H9 (cell line): ENCODE measurements at regions not wholly inside any gene's neighbourhood (a gene's known extent, or its start where the extent isn't known, plus 50 kb on each side); places are given as distances from the start of the nearest gene placed in this dataset.

Experiments
- DNase-seq: peaks from one replicate; pipeline ENCODE4 v3.0.0-alpha.2; 2017
- H2AFZ ChIP-seq: one replicate; pipeline ENCODE4 v1.6.1; 2013; ENCODE audit warnings: mild to moderate bottlenecking, low read length, control low read depth, moderate library complexity
- H2AK5ac ChIP-seq: 2 replicates; pipeline ENCODE4 v1.6.1; 2013; ENCODE audit warnings: low read length, control low read depth, mixed read lengths; ENCODE audit not compliant: insufficient read length
- H2BK120ac ChIP-seq: one replicate; pipeline ENCODE4 v1.6.1; 2013; ENCODE audit warnings: low read depth, mild to moderate bottlenecking, low read length, control low read depth, inconsistent platforms; ENCODE audit not compliant: poor library complexity, severe bottlenecking
- H2BK12ac ChIP-seq: 2 replicates; pipeline ENCODE4 v1.6.1; 2013; ENCODE audit warnings: low read length, control low read depth, mixed read lengths, low read depth; ENCODE audit not compliant: insufficient read length
- H2BK15ac ChIP-seq: 2 replicates; pipeline ENCODE4 v1.6.1; 2013; ENCODE audit warnings: low read depth, low read length, control low read depth
- H2BK20ac ChIP-seq: one replicate; pipeline ENCODE4 v1.6.1; 2013; ENCODE audit warnings: low read depth, mild to moderate bottlenecking, low read length, control low read depth, inconsistent platforms; ENCODE audit not compliant: poor library complexity, severe bottlenecking
- H2BK5ac ChIP-seq: 2 replicates; pipeline ENCODE4 v1.6.1; 2013; ENCODE audit warnings: low read length, control low read depth, mixed read lengths; ENCODE audit not compliant: insufficient read length
- H3K14ac ChIP-seq: 2 replicates; pipeline ENCODE4 v1.6.1; 2013; ENCODE audit warnings: low read length, control low read depth; ENCODE audit not compliant: insufficient read depth
- H3K18ac ChIP-seq: 2 replicates; pipeline ENCODE4 v1.6.1; 2013; ENCODE audit warnings: low read depth, mild to moderate bottlenecking, mixed read lengths, low read length, control low read depth; ENCODE audit not compliant: insufficient read length
- H3K23ac ChIP-seq: 2 replicates; pipeline ENCODE4 v1.6.1; 2013; ENCODE audit warnings: low read length, control low read depth, mixed read lengths, low read depth; ENCODE audit not compliant: insufficient read length
- H3K23me2 ChIP-seq: 2 replicates; pipeline ENCODE4 v1.6.1; 2013; ENCODE audit warnings: low read depth, mild to moderate bottlenecking, mixed read lengths, low read length, control low read depth; ENCODE audit not compliant: insufficient read length, poor library complexity, severe bottlenecking
- H3K27ac ChIP-seq: 2 replicates; pipeline ENCODE4 v1.5.1; 2013; ENCODE audit warnings: low read length, control low read depth, mixed read lengths, low read depth; ENCODE audit not compliant: insufficient read length
- H3K27me3 ChIP-seq: 2 replicates; pipeline ENCODE4 v1.6.1; 2013; ENCODE audit warnings: low read length, control low read depth, inconsistent platforms; ENCODE audit not compliant: insufficient read depth
- H3K4ac ChIP-seq: 2 replicates; pipeline ENCODE4 v1.6.1; 2013; ENCODE audit warnings: low read depth, mild to moderate bottlenecking, control low read depth, inconsistent platforms, low read length, moderate library complexity
- H3K4me1 ChIP-seq: 2 replicates; pipeline ENCODE4 v1.6.1; 2013; ENCODE audit warnings: low read length, control low read depth, inconsistent platforms; ENCODE audit not compliant: insufficient read depth
- H3K4me2 ChIP-seq: 2 replicates; pipeline ENCODE4 v1.6.1; 2013; ENCODE audit warnings: low read length, control low read depth, mixed read lengths; ENCODE audit not compliant: insufficient read length, insufficient read depth
- H3K56ac ChIP-seq: 2 replicates; pipeline ENCODE4 v1.6.1; 2013; ENCODE audit warnings: low read depth, mild to moderate bottlenecking, mixed read lengths, low read length, control low read depth; ENCODE audit not compliant: insufficient read length
- H3K79me1 ChIP-seq: 2 replicates; pipeline ENCODE4 v1.6.1; 2013; ENCODE audit warnings: low read depth, mild to moderate bottlenecking, moderate library complexity, low read length, control low read depth, inconsistent platforms; ENCODE audit not compliant: insufficient read depth, poor library complexity, severe bottlenecking
- H3K79me2 ChIP-seq: 2 replicates; pipeline ENCODE4 v1.6.1; 2013; ENCODE audit warnings: low read length, control low read depth, inconsistent platforms; ENCODE audit not compliant: insufficient read depth
- H3K9ac ChIP-seq: 2 replicates; pipeline ENCODE4 v1.6.1; 2013; ENCODE audit warnings: low read length, control low read depth, mixed read lengths; ENCODE audit not compliant: insufficient read length; ENCODE audit errors: extremely low read depth
- H3K9me3 ChIP-seq: one replicate; pipeline ENCODE4 v1.6.1; 2013; ENCODE audit warnings: low read depth, low read length, inconsistent platforms; ENCODE audit not compliant: control insufficient read depth
- H3T11ph ChIP-seq: one replicate; pipeline ENCODE4 v1.6.1; 2013; ENCODE audit warnings: mild to moderate bottlenecking, low read length, control low read depth, inconsistent platforms
- H4K20me1 ChIP-seq: one replicate; pipeline ENCODE4 v1.6.1; 2013; ENCODE audit not compliant: control insufficient read depth, insufficient read length, insufficient read depth
- H4K5ac ChIP-seq: 2 replicates; pipeline ENCODE4 v1.6.1; 2013; ENCODE audit warnings: low read depth, mild to moderate bottlenecking, mixed read lengths, low read length, control low read depth; ENCODE audit not compliant: insufficient read length
- H4K8ac ChIP-seq: replicated peaks from 2 replicates; pipeline ENCODE4 v1.6.1; 2013; ENCODE audit warnings: low read length, control low read depth, mixed read lengths, low read depth; ENCODE audit not compliant: insufficient read length
- H4K91ac ChIP-seq: 2 replicates; pipeline ENCODE4 v1.6.1; 2013; ENCODE audit warnings: low read depth, mild to moderate bottlenecking, moderate library complexity, mixed read lengths, low read length, control low read depth; ENCODE audit not compliant: insufficient read length
- H3K27ac Mint-ChIP-seq, 3 experiments: 2 replicates in 2 of 3; 3 replicates in 1 of 3; pipeline ENCODE4 v1.8.0; 2020 to 2021; ENCODE audit warnings: mixed read lengths in 3 of 3, mild to moderate bottlenecking in 1 of 3, moderate library complexity in 1 of 3
- H3K27me3 Mint-ChIP-seq: 2 replicates; pipeline ENCODE4 v1.8.0; 2021; ENCODE audit warnings: low read depth, mild to moderate bottlenecking, moderate library complexity, mixed read lengths
- H3K36me3 Mint-ChIP-seq, 3 experiments: 2 replicates in 2 of 3; 3 replicates in 1 of 3; pipeline ENCODE4 v1.8.0; 2020 to 2021; ENCODE audit warnings: low read depth in 3 of 3, mixed read lengths in 3 of 3; ENCODE audit not compliant: insufficient read depth in 1 of 3
- H3K4me1 Mint-ChIP-seq, 2 experiments: 2 replicates each; pipeline ENCODE4 v1.8.0; 2020; ENCODE audit warnings: mixed read lengths in 2 of 2
- H3K4me3 Mint-ChIP-seq, 2 experiments: 2 replicates in 1 of 2; 3 replicates in 1 of 2; pipeline ENCODE4 v1.8.0; 2020 to 2021; ENCODE audit warnings: mild to moderate bottlenecking in 2 of 2, mixed read lengths in 2 of 2, moderate library complexity in 1 of 2
- H3K9me3 Mint-ChIP-seq, 2 experiments: 2 replicates in 1 of 2; 3 replicates in 1 of 2; pipeline ENCODE4 v1.8.0; 2020; ENCODE audit warnings: mild to moderate bottlenecking in 2 of 2, mixed read lengths in 2 of 2, moderate library complexity in 1 of 2
- WGBS: extraction: QIAGEN DNeasy Blood & Tissue Kit; methylation state at CpG from one replicate; pipeline ENCODE4 v1.1.7; 2013; ENCODE audit warnings: missing lambda C conversion rate, low lambda C conversion rate, mixed read lengths; ENCODE audit not compliant: insufficient read length; ENCODE audit errors: extremely low coverage; 5-methylcytosine and 5-hydroxymethylcytosine counted together
- TF ChIP-seq, protein P1 (sequence below): fragments of 200-600 bp; sonication (generic); conservative IDR thresholded peaks from 3 replicates; pipeline ENCODE4 v1.8.0; 2021; ENCODE audit warnings: antibody characterized with exemption, mild to moderate bottlenecking

DNA sequence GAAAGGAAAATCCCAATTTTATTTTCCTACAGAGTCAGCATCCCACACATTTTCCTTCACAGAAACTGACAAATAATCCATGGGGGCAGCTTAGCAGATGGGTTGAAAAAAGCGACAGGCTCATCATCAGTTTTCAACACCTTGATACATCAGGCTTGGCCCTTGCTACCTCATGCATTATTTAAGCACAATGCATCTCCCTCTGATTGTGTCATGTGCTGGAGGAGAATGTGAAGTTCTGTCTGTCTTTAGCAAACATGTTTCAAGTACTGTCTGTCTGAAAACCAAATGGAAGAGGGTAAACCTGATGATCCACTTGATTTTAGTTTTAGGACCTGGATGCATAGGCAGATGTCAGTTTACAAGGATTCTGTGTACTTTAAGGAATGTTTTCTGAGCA is 128.6 kb upstream of the ADAMTS9 start:
- no peaks in the 10 kb centered on the region for H3K9me3 ChIP-seq
- peaks cover 5% of the 10 kb centered on the region for H3K27me3 Mint-ChIP-seq
- no peak overlapping the region for H2BK120ac ChIP-seq
- H2AFZ ChIP-seq = no peak overlapping the region
- H3K27ac Mint-ChIP-seq = no peak overlapping the region
- H3K23me2 ChIP-seq = no peaks in the 10 kb centered on the region
- no peak overlapping the region for H2BK5ac ChIP-seq
- H3K56ac ChIP-seq = no peak overlapping the region
- H3K9ac ChIP-seq = no peak overlapping the region
- no peaks in the 10 kb centered on the region for H3K79me1 ChIP-seq
- no peak overlapping the region for H3K18ac ChIP-seq
- no peaks in the 10 kb centered on the region for H3K79me2 ChIP-seq
- no peak overlapping the region for H3K4ac ChIP-seq
- H3K27ac ChIP-seq = no peak overlapping the region
- H3K9me3 Mint-ChIP-seq = no peaks in the 10 kb centered on the region; a peak in 1 of 5 replicates
- no peaks in the 10 kb centered on the region for H3K4me1 ChIP-seq
- H4K91ac ChIP-seq = no peak overlapping the region
- no peaks in the 10 kb centered on the region for H3K27me3 ChIP-seq
- H3K14ac ChIP-seq = no peak overlapping the region
- H3T11ph ChIP-seq = no peak overlapping the region
- H3K4me1 Mint-ChIP-seq = peaks cover 4 to 6% of the 10 kb centered on the region in 2 experiments; a peak in 3 of 4 replicates
- H2BK15ac ChIP-seq = no peak overlapping the region
- H3K23ac ChIP-seq = no peak overlapping the region
- no peak overlapping the region for H2BK12ac ChIP-seq
- no peak overlapping the region for H3K4me3 Mint-ChIP-seq
- H4K20me1 ChIP-seq = no peaks in the 10 kb centered on the region
- H3K36me3 Mint-ChIP-seq = no peaks in the 10 kb centered on the region
- DNase-seq = no peak
- no peak overlapping the region for H3K4me2 ChIP-seq
- no CpG with 5 or more reads among the region's 1 CpG for WGBS
- TF ChIP-seq, protein P1, sequence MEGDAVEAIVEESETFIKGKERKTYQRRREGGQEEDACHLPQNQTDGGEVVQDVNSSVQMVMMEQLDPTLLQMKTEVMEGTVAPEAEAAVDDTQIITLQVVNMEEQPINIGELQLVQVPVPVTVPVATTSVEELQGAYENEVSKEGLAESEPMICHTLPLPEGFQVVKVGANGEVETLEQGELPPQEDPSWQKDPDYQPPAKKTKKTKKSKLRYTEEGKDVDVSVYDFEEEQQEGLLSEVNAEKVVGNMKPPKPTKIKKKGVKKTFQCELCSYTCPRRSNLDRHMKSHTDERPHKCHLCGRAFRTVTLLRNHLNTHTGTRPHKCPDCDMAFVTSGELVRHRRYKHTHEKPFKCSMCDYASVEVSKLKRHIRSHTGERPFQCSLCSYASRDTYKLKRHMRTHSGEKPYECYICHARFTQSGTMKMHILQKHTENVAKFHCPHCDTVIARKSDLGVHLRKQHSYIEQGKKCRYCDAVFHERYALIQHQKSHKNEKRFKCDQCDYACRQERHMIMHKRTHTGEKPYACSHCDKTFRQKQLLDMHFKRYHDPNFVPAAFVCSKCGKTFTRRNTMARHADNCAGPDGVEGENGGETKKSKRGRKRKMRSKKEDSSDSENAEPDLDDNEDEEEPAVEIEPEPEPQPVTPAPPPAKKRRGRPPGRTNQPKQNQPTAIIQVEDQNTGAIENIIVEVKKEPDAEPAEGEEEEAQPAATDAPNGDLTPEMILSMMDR = no peak
- no peak overlapping the region for H4K5ac ChIP-seq
- H4K8ac ChIP-seq = no peak overlapping the region
- H2AK5ac ChIP-seq = no peak overlapping the region
- no peak overlapping the region for H2BK20ac ChIP-seq
